Right lobe of liver (tissue), 4 donors: ENCODE measurements at regions not wholly inside any gene's neighbourhood (a gene's known extent, or its start where the extent isn't known, plus 50 kb on each side); places are given as distances from the start of the nearest gene placed in this dataset.

ENCODE experiments used
- POLR2A ChIP-seq: fragments of 450-650 bp; IDR thresholded peaks from one replicate; pipeline ENCODE4 v1.6.1; 2017; ENCODE audit warnings: antibody characterized with exemption, mild to moderate bottlenecking
- TF ChIP-seq, protein P1 (sequence below), 4 donors: fragments of 200-600 bp in 3 of 4; fragments of 450-650 bp in 1 of 4; IDR thresholded peaks; one replicate each; pipeline versions ENCODE4 v1.5.1 to v1.8.0; 2016 to 2022; ENCODE audit warnings: antibody characterized with exemption in 4 of 4, mild to moderate bottlenecking in 2 of 4
- donor health status: DM: no; HTN: no; CAD: no.
- donor health status: DM: no; HTN: no; CAD: no.
- donor health status: DM: no; HTN: yes; CAD: no.

- TF ChIP-seq, protein P1, sequence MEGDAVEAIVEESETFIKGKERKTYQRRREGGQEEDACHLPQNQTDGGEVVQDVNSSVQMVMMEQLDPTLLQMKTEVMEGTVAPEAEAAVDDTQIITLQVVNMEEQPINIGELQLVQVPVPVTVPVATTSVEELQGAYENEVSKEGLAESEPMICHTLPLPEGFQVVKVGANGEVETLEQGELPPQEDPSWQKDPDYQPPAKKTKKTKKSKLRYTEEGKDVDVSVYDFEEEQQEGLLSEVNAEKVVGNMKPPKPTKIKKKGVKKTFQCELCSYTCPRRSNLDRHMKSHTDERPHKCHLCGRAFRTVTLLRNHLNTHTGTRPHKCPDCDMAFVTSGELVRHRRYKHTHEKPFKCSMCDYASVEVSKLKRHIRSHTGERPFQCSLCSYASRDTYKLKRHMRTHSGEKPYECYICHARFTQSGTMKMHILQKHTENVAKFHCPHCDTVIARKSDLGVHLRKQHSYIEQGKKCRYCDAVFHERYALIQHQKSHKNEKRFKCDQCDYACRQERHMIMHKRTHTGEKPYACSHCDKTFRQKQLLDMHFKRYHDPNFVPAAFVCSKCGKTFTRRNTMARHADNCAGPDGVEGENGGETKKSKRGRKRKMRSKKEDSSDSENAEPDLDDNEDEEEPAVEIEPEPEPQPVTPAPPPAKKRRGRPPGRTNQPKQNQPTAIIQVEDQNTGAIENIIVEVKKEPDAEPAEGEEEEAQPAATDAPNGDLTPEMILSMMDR (IDR thresholded peaks at IDR 0.05): no peak
- peak; percentile 79 for TF ChIP-seq POLR2A
Measured at GRCh38 chr5:96297867-96298266, 135.2 kb downstream of the PCSK1 start.
